RKO (cell line): ENCODE measurements at regions not wholly inside any gene's neighbourhood (a gene's known extent, or its start where the extent isn't known, plus 50 kb on each side); places are given as distances from the start of the nearest gene placed in this dataset.

Experiments used
- DNase-seq: peaks from one replicate; pipeline ENCODE4 v3.0.0-alpha.2; 2016; ENCODE audit warnings: low spot score

- no peak for DNase-seq
Measured at GRCh38 chr2:189267925-189268579, 88.5 kb upstream of the COL5A2 start.

GRCh38 chr2:189268763-189269162 is 89.2 kb upstream of the COL5A2 start:
- no peak for DNase-seq

GRCh38 chr2:189273734-189274133 is 94.2 kb upstream of the COL5A2 start:
- no peak for DNase-seq

GRCh38 chr2:189274361-189274760 is 94.8 kb upstream of the COL5A2 start:
- DNase-seq, result no peak

- DNase-seq, result peak; percentile 80
Measured at GRCh38 chr2:189276277-189276676, 96.7 kb upstream of the COL5A2 start.

- DNase-seq, result no peak
Measured at GRCh38 chr2:189281201-189281600, 101.6 kb upstream of the COL5A2 start.

- DNase-seq, result no peak
Measured at GRCh38 chr2:189285349-189285748, 105.8 kb upstream of the COL5A2 start.

GRCh38 chr2:189285962-189286645 is 106.5 kb upstream of the COL5A2 start:
- peak; percentile 26 for DNase-seq

GRCh38 chr2:189287363-189287762 is 107.8 kb upstream of the COL5A2 start:
- no peak for DNase-seq

GRCh38 chr2:189287982-189288521 is 108.5 kb upstream of the COL5A2 start:
- peak; percentile 78 for DNase-seq

- no peak for DNase-seq
Measured at GRCh38 chr2:189291460-189291859, 111.9 kb upstream of the COL5A2 start.

GRCh38 chr2:189293164-189293563 is 113.6 kb upstream of the COL5A2 start:
- DNase-seq, result no peak

- DNase-seq, result no peak
Measured at GRCh38 chr2:189297446-189297845, 117.9 kb upstream of the COL5A2 start.

- DNase-seq, result no peak
Measured at GRCh38 chr2:189298038-189298437, 118.5 kb upstream of the COL5A2 start.

- DNase-seq, result no peak
Measured at GRCh38 chr2:189298481-189298880, 118.9 kb upstream of the COL5A2 start.

GRCh38 chr2:189299974-189300373 is 120.4 kb upstream of the COL5A2 start:
- DNase-seq, result no peak

- DNase-seq, result no peak
Measured at GRCh38 chr2:189300916-189301315, 121.4 kb upstream of the COL5A2 start.

- DNase-seq, result peak; percentile 10
Measured at GRCh38 chr2:189302274-189302948, 122.8 kb upstream of the COL5A2 start.

GRCh38 chr2:189304360-189304759 is 124.8 kb upstream of the COL5A2 start:
- no peak for DNase-seq

- peak; percentile 18 for DNase-seq
Measured at GRCh38 chr2:189305291-189305943, 125.9 kb upstream of the COL5A2 start.

GRCh38 chr2:189306525-189306924 is 127.0 kb upstream of the COL5A2 start:
- no peak for DNase-seq

GRCh38 chr2:189308056-189308790 is 128.7 kb upstream of the COL5A2 start:
- no peak for DNase-seq
